ENCODE measurements at regions not wholly inside any gene's neighbourhood (a gene's known extent, or its start where the extent isn't known, plus 50 kb on each side); places are given as distances from the start of the nearest gene placed in this dataset.

GRCh38 chr12:58502226-58502625, 418.1 kb downstream of the LRIG3 start (continued):
- TF ChIP-seq POLR2A (IDR thresholded peaks at IDR 0.05; ENCODE audit: borderline replicate concordance, extremely low read depth, insufficient read depth, insufficient read length) (no peak), CBX3 (IDR thresholded peaks at IDR 0.05; ENCODE audit: low read depth) (no peak), YY1 (IDR thresholded peaks at IDR 0.05; ENCODE audit: extremely low read depth, insufficient replicate concordance, low read depth, low read length) (no peak), FOSL1 (IDR thresholded peaks at IDR 0.05; ENCODE audit: low read depth) (no peak), ZFX (IDR thresholded peaks at IDR 0.05) (no peak), JUND (IDR thresholded peaks at IDR 0.05) (no peak), EZH2phosphoT487 (IDR thresholded peaks at IDR 0.05; ENCODE audit: borderline replicate concordance) (no peak), CEBPB (IDR thresholded peaks at IDR 0.05; ENCODE audit: low read depth) (no peak), RAD21 (IDR thresholded peaks at IDR 0.05; ENCODE audit: low read depth) (no peak)

GRCh38 chr12:58502841-58503240, 417.5 kb downstream of the LRIG3 start:
- Histone ChIP-seq H3K27ac (ENCODE audit: low read depth, low read length) (no peak overlapping the region), H3K9ac (ENCODE audit: low read length) (no peak overlapping the region), H3K27me3 (ENCODE audit: insufficient read depth, low read length) (no peaks in the 10 kb centered on the region), H3K4me1 (ENCODE audit: control insufficient read depth in 1 of 2, insufficient read depth in 2 of 2, low read length in 2 of 2) (no peaks in the 10 kb centered on the region), H4K20me1 (ENCODE audit: insufficient read depth) (no peaks in the 10 kb centered on the region), H3K9me2 (ENCODE audit: insufficient read depth) (no peaks in the 10 kb centered on the region), H3K4me2 (ENCODE audit: low read length) (no peak overlapping the region), H2AFZ (ENCODE audit: low read depth, low read length, poor library complexity, severe bottlenecking) (no peak overlapping the region), H3K9me3 (ENCODE audit: control insufficient read depth in 1 of 2, insufficient read depth in 1 of 2, low read depth in 1 of 2, low read length in 2 of 2) (no peaks in the 10 kb centered on the region), H3K79me2 (ENCODE audit: insufficient read depth, low read length) (no peaks in the 10 kb centered on the region), H3K4me3 (replicated peaks in 1 of 2; ENCODE audit: low read depth in 1 of 2, low read length in 2 of 2) (no peak overlapping the region), H3K36me3 (ENCODE audit: control insufficient read depth in 1 of 2, insufficient read depth in 2 of 2, low read length in 2 of 2) (no peaks in the 10 kb centered on the region)
- POLR2A ChIA-PET = no interaction called here
- no TSS peak for BruUV-seq (replicated peaks)
- RAD21 ChIA-PET (ENCODE audit: low non-redundant PET in 1 of 2, low total read pairs in 2 of 2, uncharacterized antibody in 2 of 2, unreplicated experiment in 2 of 2) = no interaction called here
- intact Hi-C loops (cut with micrococcal nuclease) = no loop called here
- DNase-seq (ENCODE audit: low read depth, low spot score) = no peak
- TF ChIP-seq ELF1 (IDR thresholded peaks at IDR 0.05; ENCODE audit: borderline replicate concordance, low read depth) (no peak), RAD21 (IDR thresholded peaks at IDR 0.05; ENCODE audit: low read depth) (no peak)
- no peak for ATAC-seq
- CTCF ChIA-PET = no interaction called here

GRCh38 chr12:58503731-58504130, 416.6 kb downstream of the LRIG3 start:
- RAD21 ChIA-PET (ENCODE audit: low non-redundant PET in 1 of 2, low total read pairs in 2 of 2, uncharacterized antibody in 2 of 2, unreplicated experiment in 2 of 2) = no interaction called here
- Histone ChIP-seq H2AFZ (ENCODE audit: low read depth, low read length, poor library complexity, severe bottlenecking) (no peak overlapping the region), H3K4me3 (replicated peaks in 1 of 2; ENCODE audit: low read depth in 1 of 2, low read length in 2 of 2) (no peak overlapping the region), H3K9ac (ENCODE audit: low read length) (no peak overlapping the region), H4K20me1 (ENCODE audit: insufficient read depth) (no peaks in the 10 kb centered on the region), H3K36me3 (ENCODE audit: control insufficient read depth in 1 of 2, insufficient read depth in 2 of 2, low read length in 2 of 2) (no peaks in the 10 kb centered on the region), H3K9me2 (ENCODE audit: insufficient read depth) (no peaks in the 10 kb centered on the region), H3K27me3 (ENCODE audit: insufficient read depth, low read length) (no peaks in the 10 kb centered on the region), H3K27ac (ENCODE audit: low read depth, low read length) (no peak overlapping the region), H3K9me3 (ENCODE audit: control insufficient read depth in 1 of 2, insufficient read depth in 1 of 2, low read depth in 1 of 2, low read length in 2 of 2) (no peaks in the 10 kb centered on the region), H3K79me2 (ENCODE audit: insufficient read depth, low read length) (no peaks in the 10 kb centered on the region), H3K4me2 (ENCODE audit: low read length) (no peak overlapping the region), H3K4me1 (ENCODE audit: control insufficient read depth in 1 of 2, insufficient read depth in 2 of 2, low read length in 2 of 2) (no peaks in the 10 kb centered on the region)
- no peak for ATAC-seq
- CTCF ChIA-PET = no interaction called here
- intact Hi-C loops (cut with micrococcal nuclease) = no loop called here
- BruUV-seq (replicated peaks) = no TSS peak
- DNase-seq (ENCODE audit: low read depth, low spot score) = no peak
- POLR2A ChIA-PET = no interaction called here
- no peak for TF ChIP-seq CBX3 (IDR thresholded peaks at IDR 0.05; ENCODE audit: low read depth)
- TF ChIP-seq POLR2A (IDR thresholded peaks at IDR 0.05; ENCODE audit: borderline replicate concordance, extremely low read depth, insufficient read depth, insufficient read length) = no peak
- no peak for TF ChIP-seq ELF1 (IDR thresholded peaks at IDR 0.05; ENCODE audit: borderline replicate concordance, low read depth)
- TF ChIP-seq EZH2phosphoT487 (IDR thresholded peaks at IDR 0.05; ENCODE audit: borderline replicate concordance) = no peak
- TF ChIP-seq ZNF274 (IDR thresholded peaks at IDR 0.05; ENCODE audit: low read depth, low read length) = no peak
- no peak for TF ChIP-seq ZBTB33 (IDR thresholded peaks at IDR 0.05; ENCODE audit: extremely low read depth, insufficient replicate concordance, low read length)
- no peak for TF ChIP-seq ZFX (IDR thresholded peaks at IDR 0.05)
- no peak for TF ChIP-seq MAX (IDR thresholded peaks at IDR 0.05)
- no peak for TF ChIP-seq CTCF (IDR thresholded peaks at IDR 0.05 in 2 of 3, conservative IDR thresholded peaks at IDR 0.05 in 1 of 3; ENCODE audit: borderline replicate concordance in 1 of 3, insufficient read depth in 1 of 3, low read depth in 2 of 3, low read length in 2 of 3)
